ENCODE measurements at regions not wholly inside any gene's neighbourhood (a gene's known extent, or its start where the extent isn't known, plus 50 kb on each side); places are given as distances from the start of the nearest gene placed in this dataset.
"Not testable (repeated sequence)": the region's sequence is repeated elsewhere in the genome, so short reads cannot be mapped to it uniquely, and the experiment has no call there.

- H3K4me3 ChIP-seq (ENCODE audit: control insufficient read depth in 2 of 3, extremely low read depth in 1 of 3, insufficient read depth in 2 of 3, low read depth in 1 of 3, low read length in 3 of 3): no peak overlapping the region
- TF ChIP-seq CTCF (optimal IDR thresholded peaks at IDR 0.05 in 1 of 3, IDR thresholded peaks at IDR 0.05 in 1 of 3, conservative IDR thresholded peaks at IDR 0.05 in 1 of 3; ENCODE audit: extremely low read depth in 1 of 3, insufficient read depth in 2 of 3, low read length in 3 of 3) (no peak), EZH2 (IDR thresholded peaks at IDR 0.05; ENCODE audit: low read length) (no peak)
- H3K79me2 ChIP-seq (ENCODE audit: control insufficient read depth, insufficient read depth, low read length): no peaks in the 10 kb centered on the region
- no peaks in the 10 kb centered on the region for H3K4me1 ChIP-seq (ENCODE audit: control insufficient read depth, extremely low read depth, insufficient read depth, low read length)
- H3K9ac ChIP-seq (ENCODE audit: control insufficient read depth, extremely low read depth, insufficient read depth, low read length): no peak overlapping the region
- no peaks in the 10 kb centered on the region for H3K9me3 ChIP-seq (ENCODE audit: control insufficient read depth, low read depth, low read length)
- no peak overlapping the region for H3K27ac ChIP-seq (ENCODE audit: control insufficient read depth, insufficient read depth, low read length)
- H3K36me3 ChIP-seq (ENCODE audit: control insufficient read depth in 2 of 2, extremely low read depth in 1 of 2, insufficient read depth in 2 of 2, low read length in 2 of 2): no peaks in the 10 kb centered on the region
- no peak for DNase-seq (ENCODE audit: low read depth, low spot score)
- H3K9me1 ChIP-seq (ENCODE audit: control insufficient read depth, extremely low read depth, insufficient read depth, low read length): no peaks in the 10 kb centered on the region
- dilution Hi-C loops (cut with MboI; ENCODE audit: extremely low pct_ligation_motif_present, low sequenced_read_pairs): no loop called here
- no peaks in the 10 kb centered on the region for H4K20me1 ChIP-seq (ENCODE audit: control insufficient read depth, extremely low read depth, insufficient read depth, low read length)
- no peak overlapping the region for H2AFZ ChIP-seq (ENCODE audit: control insufficient read depth, low read length)
- H3K27me3 ChIP-seq (ENCODE audit: control insufficient read depth, extremely low read depth, insufficient read depth, low read length): no peaks in the 10 kb centered on the region
- no peak for FAIRE-seq
- H3K4me2 ChIP-seq (ENCODE audit: control insufficient read depth, extremely low read depth, insufficient read depth, low read depth, low read length): no peak overlapping the region
These were observed 152.6 kb upstream of the SEMA6A start for GRCh38 chr5:116727248-116727647.

DNA sequence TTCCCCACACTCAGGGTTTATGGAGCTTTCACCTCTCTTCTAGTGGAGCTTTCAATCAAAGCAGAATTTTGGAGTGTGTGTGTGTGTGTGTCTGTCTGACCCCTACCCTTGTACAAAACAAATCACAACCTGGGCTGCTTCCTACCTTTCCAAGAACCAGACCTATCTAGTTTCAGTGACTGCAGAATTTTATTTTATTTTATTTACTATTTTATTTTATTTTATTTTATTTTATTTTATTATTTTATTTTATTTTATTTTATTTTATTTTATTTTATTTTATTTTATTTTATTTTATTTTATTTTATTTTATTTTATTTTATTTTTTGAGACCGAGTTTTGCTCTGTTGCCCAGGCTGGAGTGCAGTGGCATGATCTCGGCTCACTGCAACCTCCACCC lies 151.6 kb upstream of the SEMA6A start:
- H3K27ac ChIP-seq (ENCODE audit: control insufficient read depth, insufficient read depth, low read length); H3K4me3 ChIP-seq (ENCODE audit: control insufficient read depth in 2 of 3, extremely low read depth in 1 of 3, insufficient read depth in 2 of 3, low read depth in 1 of 3, low read length in 3 of 3); H3K4me2 ChIP-seq (ENCODE audit: control insufficient read depth, extremely low read depth, insufficient read depth, low read depth, low read length); H3K36me3 ChIP-seq (ENCODE audit: control insufficient read depth in 2 of 2, extremely low read depth in 1 of 2, insufficient read depth in 2 of 2, low read length in 2 of 2); H3K79me2 ChIP-seq (ENCODE audit: control insufficient read depth, insufficient read depth, low read length); dilution Hi-C loops (cut with MboI; ENCODE audit: extremely low pct_ligation_motif_present, low sequenced_read_pairs); FAIRE-seq; DNase-seq (ENCODE audit: low read depth, low spot score); H3K9me1 ChIP-seq (ENCODE audit: control insufficient read depth, extremely low read depth, insufficient read depth, low read length); H2AFZ ChIP-seq (ENCODE audit: control insufficient read depth, low read length); H4K20me1 ChIP-seq (ENCODE audit: control insufficient read depth, extremely low read depth, insufficient read depth, low read length); H3K4me1 ChIP-seq (ENCODE audit: control insufficient read depth, extremely low read depth, insufficient read depth, low read length); H3K9ac ChIP-seq (ENCODE audit: control insufficient read depth, extremely low read depth, insufficient read depth, low read length); H3K27me3 ChIP-seq (ENCODE audit: control insufficient read depth, extremely low read depth, insufficient read depth, low read length); H3K9me3 ChIP-seq (ENCODE audit: control insufficient read depth, low read depth, low read length): not testable (repeated sequence)

DNA sequence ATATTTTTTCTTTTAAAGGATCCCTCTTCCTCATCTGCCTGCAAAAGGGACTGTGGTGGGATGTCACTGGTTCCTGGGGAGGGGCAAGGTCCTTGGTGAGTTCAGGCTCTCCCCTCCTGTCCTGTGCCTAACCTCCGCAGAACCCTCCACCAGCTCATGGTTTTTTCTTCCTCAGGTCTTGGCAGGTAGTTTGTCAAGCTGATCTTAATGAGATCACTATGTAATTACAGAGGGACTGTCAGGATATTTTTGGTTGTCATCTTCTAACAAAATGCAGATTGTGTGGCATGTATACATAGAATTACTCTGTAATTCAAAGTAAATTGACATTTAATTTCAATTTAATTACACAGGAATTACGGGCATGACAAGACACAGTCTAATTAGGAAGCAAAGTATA lies 150.3 kb upstream of the SEMA6A start:
- Histone ChIP-seq H3K9ac (ENCODE audit: control insufficient read depth, extremely low read depth, insufficient read depth, low read length) (no peak overlapping the region), H3K27ac (ENCODE audit: control insufficient read depth, insufficient read depth, low read length) (no peak overlapping the region), H3K4me1 (ENCODE audit: control insufficient read depth, extremely low read depth, insufficient read depth, low read length) (no peaks in the 10 kb centered on the region), H3K4me2 (ENCODE audit: control insufficient read depth, extremely low read depth, insufficient read depth, low read depth, low read length) (no peak overlapping the region), H3K9me3 (ENCODE audit: control insufficient read depth, low read depth, low read length) (no peaks in the 10 kb centered on the region), H3K27me3 (ENCODE audit: control insufficient read depth, extremely low read depth, insufficient read depth, low read length) (no peaks in the 10 kb centered on the region), H3K4me3 (ENCODE audit: control insufficient read depth in 2 of 3, extremely low read depth in 1 of 3, insufficient read depth in 2 of 3, low read depth in 1 of 3, low read length in 3 of 3) (no peak overlapping the region), H3K79me2 (ENCODE audit: control insufficient read depth, insufficient read depth, low read length) (no peaks in the 10 kb centered on the region), H3K9me1 (ENCODE audit: control insufficient read depth, extremely low read depth, insufficient read depth, low read length) (no peaks in the 10 kb centered on the region), H3K36me3 (ENCODE audit: control insufficient read depth in 2 of 2, extremely low read depth in 1 of 2, insufficient read depth in 2 of 2, low read length in 2 of 2) (no peaks in the 10 kb centered on the region), H4K20me1 (ENCODE audit: control insufficient read depth, extremely low read depth, insufficient read depth, low read length) (no peaks in the 10 kb centered on the region), H2AFZ (ENCODE audit: control insufficient read depth, low read length) (no peak overlapping the region)
- DNase-seq (ENCODE audit: low read depth, low spot score) (no peak), FAIRE-seq (no peak)
- dilution Hi-C loops (cut with MboI; ENCODE audit: extremely low pct_ligation_motif_present, low sequenced_read_pairs): no loop called here
- TF ChIP-seq EZH2 (IDR thresholded peaks at IDR 0.05; ENCODE audit: low read length): no peak
- no peak for TF ChIP-seq CTCF (optimal IDR thresholded peaks at IDR 0.05 in 1 of 3, IDR thresholded peaks at IDR 0.05 in 1 of 3, conservative IDR thresholded peaks at IDR 0.05 in 1 of 3; ENCODE audit: extremely low read depth in 1 of 3, insufficient read depth in 2 of 3, low read length in 3 of 3)

Measured in keratinocyte (primary cell).